ENCODE measurements at regions not wholly inside any gene's neighbourhood (a gene's known extent, or its start where the extent isn't known, plus 50 kb on each side); places are given as distances from the start of the nearest gene placed in this dataset.

GRCh38 chr1:227403535-227403934 lies 85.2 kb upstream of the CDC42BPA start:
- H3K36me3 ChIP-seq (ENCODE audit: control insufficient read depth in 2 of 2, insufficient read depth in 2 of 2, low read length in 1 of 2) = no peaks in the 10 kb centered on the region
- no peaks in the 10 kb centered on the region for H3K4me1 ChIP-seq (ENCODE audit: control insufficient read depth in 2 of 2, insufficient read depth in 2 of 2, low read length in 2 of 2)
- no peaks in the 10 kb centered on the region for H3K27me3 ChIP-seq (ENCODE audit: control insufficient read depth in 2 of 2, insufficient read depth in 1 of 2, low read length in 1 of 2)
- H3K9me3 ChIP-seq (ENCODE audit: control insufficient read depth in 2 of 2, insufficient read depth in 1 of 2, low read length in 1 of 2) = no peaks in the 10 kb centered on the region
- H3K27ac ChIP-seq (ENCODE audit: low read depth in 1 of 2, low read length in 1 of 2) = no peak overlapping the region
- no peak overlapping the region for H3K4me3 ChIP-seq (ENCODE audit: low read length in 2 of 2)
- WGBS = 86% methylated on average over 5 of the region's 5 CpGs
- DNase-seq (ENCODE audit: low read depth in 6 of 9, low spot score in 9 of 9) = no peak

- Histone ChIP-seq H3K4me1 (ENCODE audit: control insufficient read depth in 2 of 2, insufficient read depth in 2 of 2, low read length in 2 of 2) (peaks cover 0 to under 1% of the 10 kb centered on the region in 2 donors), H3K36me3 (ENCODE audit: control insufficient read depth in 2 of 2, insufficient read depth in 2 of 2, low read length in 1 of 2) (no peaks in the 10 kb centered on the region), H3K27me3 (ENCODE audit: control insufficient read depth in 2 of 2, insufficient read depth in 1 of 2, low read length in 1 of 2) (no peaks in the 10 kb centered on the region), H3K4me3 (ENCODE audit: low read length in 2 of 2) (no peak overlapping the region), H3K27ac (ENCODE audit: low read depth in 1 of 2, low read length in 1 of 2) (no peak overlapping the region), H3K9me3 (ENCODE audit: control insufficient read depth in 2 of 2, insufficient read depth in 1 of 2, low read length in 1 of 2) (no peaks in the 10 kb centered on the region)
- no peak for DNase-seq (ENCODE audit: low read depth in 6 of 9, low spot score in 9 of 9)
- 98% methylated on average over 10 of the region's 10 CpGs for WGBS
These were observed 83.5 kb upstream of the CDC42BPA start for GRCh38 chr1:227401562-227402342.

GRCh38 chr1:227399152-227399730 lies 80.9 kb upstream of the CDC42BPA start:
- Histone ChIP-seq H3K27ac (ENCODE audit: low read depth in 1 of 2, low read length in 1 of 2) (no peak overlapping the region), H3K36me3 (ENCODE audit: control insufficient read depth in 2 of 2, insufficient read depth in 2 of 2, low read length in 1 of 2) (no peaks in the 10 kb centered on the region), H3K27me3 (ENCODE audit: control insufficient read depth in 2 of 2, insufficient read depth in 1 of 2, low read length in 1 of 2) (no peaks in the 10 kb centered on the region), H3K4me1 (ENCODE audit: control insufficient read depth in 2 of 2, insufficient read depth in 2 of 2, low read length in 2 of 2) (peaks cover 0 to 3% of the 10 kb centered on the region in 2 donors), H3K4me3 (ENCODE audit: low read length in 2 of 2) (no peak overlapping the region), H3K9me3 (ENCODE audit: control insufficient read depth in 2 of 2, insufficient read depth in 1 of 2, low read length in 1 of 2) (no peaks in the 10 kb centered on the region)
- 95% methylated on average over 4 of the region's 4 CpGs for WGBS
- no peak for DNase-seq (ENCODE audit: low read depth in 6 of 9, low spot score in 9 of 9)

DNA sequence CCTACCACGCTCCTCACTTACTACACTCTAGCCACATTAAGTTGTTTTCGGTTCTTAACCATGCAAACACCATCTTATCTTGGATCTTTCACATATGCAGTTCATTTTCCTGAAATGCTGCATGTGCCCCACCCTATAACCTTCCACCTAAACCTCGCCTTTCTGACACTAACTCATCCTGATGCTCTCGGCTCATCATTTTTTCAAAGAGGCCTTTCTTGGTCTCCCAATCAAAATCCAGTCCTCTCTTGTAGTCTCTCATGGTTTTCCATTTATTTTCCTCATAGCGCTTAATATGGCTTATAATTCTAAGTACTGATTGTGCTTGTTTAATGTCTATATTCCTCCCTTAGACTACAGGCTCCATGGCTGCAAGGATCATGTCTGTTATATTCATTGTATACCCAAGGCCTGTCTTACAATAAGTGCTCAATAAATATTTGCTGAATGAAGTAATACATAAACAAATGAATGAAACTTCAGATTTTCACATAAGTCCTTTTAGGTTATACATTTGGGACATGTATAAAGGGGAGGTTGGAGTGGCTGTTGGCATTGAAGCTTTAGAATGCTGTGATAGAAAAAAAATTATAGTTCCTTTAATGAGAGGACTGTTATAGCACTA lies 79.2 kb upstream of the CDC42BPA start:
- no peak overlapping the region for H3K27ac ChIP-seq (ENCODE audit: low read depth in 1 of 2, low read length in 1 of 2)
- DNase-seq (ENCODE audit: low read depth in 6 of 9, low spot score in 9 of 9) = no peak
- 67% methylated on average over 5 of the region's 5 CpGs for WGBS
- no peaks in the 10 kb centered on the region for H3K36me3 ChIP-seq (ENCODE audit: control insufficient read depth in 2 of 2, insufficient read depth in 2 of 2, low read length in 1 of 2)
- H3K9me3 ChIP-seq (ENCODE audit: control insufficient read depth in 2 of 2, insufficient read depth in 1 of 2, low read length in 1 of 2) = no peaks in the 10 kb centered on the region
- no peaks in the 10 kb centered on the region for H3K27me3 ChIP-seq (ENCODE audit: control insufficient read depth in 2 of 2, insufficient read depth in 1 of 2, low read length in 1 of 2)
- H3K4me1 ChIP-seq (ENCODE audit: control insufficient read depth in 2 of 2, insufficient read depth in 2 of 2, low read length in 2 of 2) = peaks cover 0 to 3% of the 10 kb centered on the region in 2 donors
- H3K4me3 ChIP-seq (ENCODE audit: low read length in 2 of 2) = no peak overlapping the region

GRCh38 chr1:227396539-227397353 lies 78.5 kb upstream of the CDC42BPA start:
- DNase-seq (ENCODE audit: low read depth in 6 of 9, low spot score in 9 of 9) = no peak
- Histone ChIP-seq H3K27ac (ENCODE audit: low read depth in 1 of 2, low read length in 1 of 2) (no peak overlapping the region), H3K4me3 (ENCODE audit: low read length in 2 of 2) (no peak overlapping the region), H3K4me1 (ENCODE audit: control insufficient read depth in 2 of 2, insufficient read depth in 2 of 2, low read length in 2 of 2) (peaks cover 0 to 3% of the 10 kb centered on the region in 2 donors), H3K27me3 (ENCODE audit: control insufficient read depth in 2 of 2, insufficient read depth in 1 of 2, low read length in 1 of 2) (no peaks in the 10 kb centered on the region), H3K36me3 (ENCODE audit: control insufficient read depth in 2 of 2, insufficient read depth in 2 of 2, low read length in 1 of 2) (no peaks in the 10 kb centered on the region), H3K9me3 (ENCODE audit: control insufficient read depth in 2 of 2, insufficient read depth in 1 of 2, low read length in 1 of 2) (no peaks in the 10 kb centered on the region)
- 67% methylated on average over 8 of the region's 8 CpGs for WGBS

DNA sequence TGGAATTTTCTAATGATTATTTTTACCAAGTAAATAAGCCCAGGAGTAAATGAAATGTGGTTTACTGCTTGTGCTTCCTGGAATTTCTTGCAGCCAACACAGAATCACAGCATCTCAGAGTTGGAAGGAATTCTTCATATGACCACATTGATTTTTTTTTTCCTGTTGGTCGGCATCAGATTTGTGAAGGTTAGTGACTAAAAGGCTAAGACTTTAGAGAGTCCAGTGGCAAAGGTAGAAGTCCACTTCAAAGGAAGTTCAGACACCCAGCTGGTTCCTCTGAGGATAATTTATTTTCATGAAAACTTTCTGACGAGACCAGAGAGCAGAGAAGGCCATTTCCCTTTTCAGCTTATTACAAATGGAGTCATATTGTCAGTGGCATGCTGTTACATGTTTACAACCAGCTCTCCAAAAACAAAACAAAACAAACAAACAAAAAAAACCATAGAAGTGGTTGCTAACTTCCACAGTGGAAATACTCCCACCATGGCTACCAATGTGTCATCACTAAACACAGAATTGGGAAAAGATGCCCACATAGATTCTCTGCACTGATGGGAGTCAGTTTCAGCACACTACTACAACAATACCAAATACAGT lies 77.2 kb upstream of the CDC42BPA start:
- WGBS = 69% methylated on average over 2 of the region's 2 CpGs
- H3K4me1 ChIP-seq (ENCODE audit: control insufficient read depth in 2 of 2, insufficient read depth in 2 of 2, low read length in 2 of 2) = peaks cover 0 to 3% of the 10 kb centered on the region in 2 donors
- no peak overlapping the region for H3K27ac ChIP-seq (ENCODE audit: low read depth in 1 of 2, low read length in 1 of 2)
- no peaks in the 10 kb centered on the region for H3K36me3 ChIP-seq (ENCODE audit: control insufficient read depth in 2 of 2, insufficient read depth in 2 of 2, low read length in 1 of 2)
- H3K4me3 ChIP-seq (ENCODE audit: low read length in 2 of 2) = no peak overlapping the region
- no peak for DNase-seq (ENCODE audit: low read depth in 6 of 9, low spot score in 9 of 9)
- H3K9me3 ChIP-seq (ENCODE audit: control insufficient read depth in 2 of 2, insufficient read depth in 1 of 2, low read length in 1 of 2) = no peaks in the 10 kb centered on the region
- H3K27me3 ChIP-seq (ENCODE audit: control insufficient read depth in 2 of 2, insufficient read depth in 1 of 2, low read length in 1 of 2) = no peaks in the 10 kb centered on the region

DNA sequence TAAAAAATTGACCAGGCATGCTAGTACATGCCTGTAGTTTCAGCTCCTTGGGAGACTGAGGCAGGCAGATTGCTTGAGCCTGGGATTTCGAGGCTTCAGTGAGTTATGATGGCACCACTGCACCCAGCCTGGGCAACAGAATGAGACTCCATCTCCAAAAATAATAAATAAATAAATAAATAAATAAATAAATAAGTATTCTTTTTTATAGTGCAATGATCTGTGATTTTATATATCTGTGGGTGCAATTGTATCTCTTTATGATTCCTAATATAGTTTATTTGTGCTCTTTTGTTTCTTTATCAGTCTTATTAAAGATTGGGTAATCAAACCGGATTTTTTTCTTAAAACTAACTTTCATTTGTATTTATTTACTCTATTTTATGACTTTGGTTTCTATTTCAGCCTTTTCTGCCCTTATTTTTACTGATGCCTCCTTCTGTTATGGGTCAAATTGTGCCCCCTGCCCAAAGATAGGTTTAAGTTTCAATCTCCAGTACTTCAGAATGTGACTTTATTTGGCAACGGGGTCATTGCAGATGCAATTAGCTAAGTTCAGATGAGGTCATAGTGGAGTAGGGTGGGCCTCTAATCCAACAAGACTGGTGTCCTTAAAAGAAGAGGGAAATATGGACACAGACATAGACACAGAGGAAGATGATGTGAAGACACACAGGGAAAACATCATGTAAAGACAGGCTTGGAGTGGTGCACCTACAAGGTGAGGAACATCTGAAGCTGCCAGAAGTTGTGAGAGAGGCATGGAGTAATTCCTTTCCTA lies 74.9 kb upstream of the CDC42BPA start:
- no peak overlapping the region for H3K4me3 ChIP-seq (ENCODE audit: low read length in 2 of 2)
- H3K27me3 ChIP-seq (ENCODE audit: control insufficient read depth in 2 of 2, insufficient read depth in 1 of 2, low read length in 1 of 2) = no peaks in the 10 kb centered on the region
- no peaks in the 10 kb centered on the region for H3K9me3 ChIP-seq (ENCODE audit: control insufficient read depth in 2 of 2, insufficient read depth in 1 of 2, low read length in 1 of 2)
- H3K4me1 ChIP-seq (ENCODE audit: control insufficient read depth in 2 of 2, insufficient read depth in 2 of 2, low read length in 2 of 2) = peaks cover 0 to 3% of the 10 kb centered on the region in 2 donors
- H3K36me3 ChIP-seq (ENCODE audit: control insufficient read depth in 2 of 2, insufficient read depth in 2 of 2, low read length in 1 of 2) = no peaks in the 10 kb centered on the region
- WGBS = 67% methylated on average over 3 of the region's 3 CpGs
- DNase-seq (ENCODE audit: low read depth in 6 of 9, low spot score in 9 of 9) = no peak
- no peak overlapping the region for H3K27ac ChIP-seq (ENCODE audit: low read depth in 1 of 2, low read length in 1 of 2)

- peaks cover 0 to 3% of the 10 kb centered on the region in 2 donors for H3K4me1 ChIP-seq (ENCODE audit: control insufficient read depth in 2 of 2, insufficient read depth in 2 of 2, low read length in 2 of 2)
- no peaks in the 10 kb centered on the region for H3K27me3 ChIP-seq (ENCODE audit: control insufficient read depth in 2 of 2, insufficient read depth in 1 of 2, low read length in 1 of 2)
- DNase-seq (ENCODE audit: low read depth in 6 of 9, low spot score in 9 of 9) = no peak
- no peaks in the 10 kb centered on the region for H3K9me3 ChIP-seq (ENCODE audit: control insufficient read depth in 2 of 2, insufficient read depth in 1 of 2, low read length in 1 of 2)
- H3K27ac ChIP-seq (ENCODE audit: low read depth in 1 of 2, low read length in 1 of 2) = no peak overlapping the region
- 29% methylated on average over 4 of the region's 4 CpGs for WGBS
- no peaks in the 10 kb centered on the region for H3K36me3 ChIP-seq (ENCODE audit: control insufficient read depth in 2 of 2, insufficient read depth in 2 of 2, low read length in 1 of 2)
- no peak overlapping the region for H3K4me3 ChIP-seq (ENCODE audit: low read length in 2 of 2)
These were observed 73.6 kb upstream of the CDC42BPA start for GRCh38 chr1:227391879-227392278.
